ENCODE measurements at regions not wholly inside any gene's neighbourhood (a gene's known extent, or its start where the extent isn't known, plus 50 kb on each side); places are given as distances from the start of the nearest gene placed in this dataset.

DNA sequence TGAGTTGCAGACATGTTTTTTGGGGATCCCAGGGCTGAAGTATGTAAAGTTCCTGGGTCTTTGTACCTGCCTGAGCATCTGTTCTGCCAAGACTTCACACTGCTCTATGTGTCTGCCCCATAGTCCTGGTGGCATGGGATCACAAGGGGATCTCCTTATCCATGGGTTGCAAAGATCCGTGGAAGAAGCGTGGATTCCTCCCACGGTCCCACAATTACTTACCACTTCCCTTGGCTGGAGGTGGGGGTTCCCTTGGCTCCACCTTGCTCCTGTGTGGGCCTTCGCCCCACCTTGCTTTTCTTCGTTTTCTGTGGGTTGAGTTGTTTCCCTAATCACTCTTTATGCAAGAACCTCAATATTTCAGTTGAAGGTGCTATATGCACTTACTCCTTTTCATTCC lies 157.4 kb upstream of the CHORDC1 start:
- Histone ChIP-seq H3K4me3 (ENCODE audit: control extremely low read depth in 1 of 5, extremely low read depth in 1 of 5, insufficient read depth in 1 of 5, low read depth in 2 of 5, low read length in 4 of 5) (no peak overlapping the region), H4K20me1 (ENCODE audit: control insufficient read depth, insufficient read depth, low read length, poor library complexity, severe bottlenecking) (no peaks in the 10 kb centered on the region), H3K36me3 (replicated peaks in 1 of 2; ENCODE audit: control extremely low read depth in 1 of 2, control insufficient read depth in 1 of 2, extremely low read depth in 1 of 2, insufficient read depth in 2 of 2, low read length in 1 of 2) (no peaks in the 10 kb centered on the region), H3K9me3 (ENCODE audit: control extremely low read depth in 1 of 3, control insufficient read depth in 2 of 3, insufficient read depth in 1 of 3, low read length in 2 of 3) (peaks cover 0 to 12% (median 0%) of the 10 kb centered on the region in 3 donors), H3K4me2 (replicated peaks; ENCODE audit: low read depth, low read length, poor library complexity, severe bottlenecking) (no peak overlapping the region), H3K27me3 (replicated peaks in 1 of 4; ENCODE audit: control extremely low read depth in 1 of 4, control insufficient read depth in 3 of 4, insufficient read depth in 4 of 4, low read length in 3 of 4) (no peaks in the 10 kb centered on the region), H3K27ac (ENCODE audit: low read length in 2 of 2) (no peak overlapping the region), H3K4me1 (ENCODE audit: control insufficient read depth in 2 of 2, insufficient read depth in 2 of 2, low read length in 2 of 2) (no peaks in the 10 kb centered on the region), H3K9ac (ENCODE audit: low read length) (no peak overlapping the region), H3K79me2 (ENCODE audit: control insufficient read depth, insufficient read depth, low read length) (no peaks in the 10 kb centered on the region), H2AFZ (ENCODE audit: insufficient read depth, low read depth, low read length, poor library complexity, severe bottlenecking) (no peak overlapping the region)
- Mint-ChIP-seq H3K27ac (no peak overlapping the region), H3K9me3 (ENCODE audit: insufficient read depth) (no peaks in the 10 kb centered on the region), H3K27me3 (no peaks in the 10 kb centered on the region), H3K4me1 (no peaks in the 10 kb centered on the region), H3K4me3 (no peak overlapping the region)
- no CpG with 5 or more reads among the region's 5 CpGs for WGBS (ENCODE audit: insufficient coverage)
- intact Hi-C loops (cut with micrococcal nuclease), result no loop called here
- ATAC-seq (ENCODE audit: low read depth), result no peak
- ChIA-PET CTCF (no interaction called here), POLR2A (no interaction called here)
- TF ChIP-seq, protein P1, sequence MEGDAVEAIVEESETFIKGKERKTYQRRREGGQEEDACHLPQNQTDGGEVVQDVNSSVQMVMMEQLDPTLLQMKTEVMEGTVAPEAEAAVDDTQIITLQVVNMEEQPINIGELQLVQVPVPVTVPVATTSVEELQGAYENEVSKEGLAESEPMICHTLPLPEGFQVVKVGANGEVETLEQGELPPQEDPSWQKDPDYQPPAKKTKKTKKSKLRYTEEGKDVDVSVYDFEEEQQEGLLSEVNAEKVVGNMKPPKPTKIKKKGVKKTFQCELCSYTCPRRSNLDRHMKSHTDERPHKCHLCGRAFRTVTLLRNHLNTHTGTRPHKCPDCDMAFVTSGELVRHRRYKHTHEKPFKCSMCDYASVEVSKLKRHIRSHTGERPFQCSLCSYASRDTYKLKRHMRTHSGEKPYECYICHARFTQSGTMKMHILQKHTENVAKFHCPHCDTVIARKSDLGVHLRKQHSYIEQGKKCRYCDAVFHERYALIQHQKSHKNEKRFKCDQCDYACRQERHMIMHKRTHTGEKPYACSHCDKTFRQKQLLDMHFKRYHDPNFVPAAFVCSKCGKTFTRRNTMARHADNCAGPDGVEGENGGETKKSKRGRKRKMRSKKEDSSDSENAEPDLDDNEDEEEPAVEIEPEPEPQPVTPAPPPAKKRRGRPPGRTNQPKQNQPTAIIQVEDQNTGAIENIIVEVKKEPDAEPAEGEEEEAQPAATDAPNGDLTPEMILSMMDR (IDR thresholded peaks at IDR 0.05), result no peak
- no peak for TF ChIP-seq EZH2 (IDR thresholded peaks at IDR 0.05; ENCODE audit: borderline replicate concordance, insufficient read depth, low read depth, low read length, poor library complexity, severe bottlenecking)
- no peak for DNase-seq

DNA sequence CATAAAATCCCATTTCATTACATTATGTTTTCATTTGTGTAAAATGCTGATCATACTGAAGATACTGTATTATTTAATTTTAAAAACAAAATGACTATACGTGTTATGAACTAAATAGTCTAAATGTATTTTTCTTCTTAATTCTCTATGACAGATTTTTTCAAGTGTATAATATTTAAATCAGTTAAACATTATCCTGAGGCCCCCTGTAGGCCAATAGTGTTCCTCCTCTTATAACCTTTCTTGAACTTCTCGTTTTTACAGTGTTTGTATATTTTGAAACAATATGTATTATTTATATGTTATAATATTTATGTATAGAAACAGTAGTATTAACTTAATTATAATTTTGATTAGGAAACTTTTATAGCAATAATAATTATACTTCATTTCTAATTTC lies 151.1 kb upstream of the CHORDC1 start:
- no peak for TF ChIP-seq EZH2 (IDR thresholded peaks at IDR 0.05; ENCODE audit: borderline replicate concordance, insufficient read depth, low read depth, low read length, poor library complexity, severe bottlenecking)
- TF ChIP-seq, protein P1 (IDR thresholded peaks at IDR 0.05), result no peak
- Mint-ChIP-seq H3K27me3 (no peaks in the 10 kb centered on the region), H3K4me3 (no peak overlapping the region), H3K9me3 (ENCODE audit: insufficient read depth) (no peaks in the 10 kb centered on the region), H3K4me1 (no peaks in the 10 kb centered on the region), H3K27ac (no peak overlapping the region)
- H3K4me1 ChIP-seq (ENCODE audit: control insufficient read depth in 2 of 2, insufficient read depth in 2 of 2, low read length in 2 of 2), result no peaks in the 10 kb centered on the region
- no peaks in the 10 kb centered on the region for H3K27me3 ChIP-seq (replicated peaks in 1 of 4; ENCODE audit: control extremely low read depth in 1 of 4, control insufficient read depth in 3 of 4, insufficient read depth in 4 of 4, low read length in 3 of 4)
- H4K20me1 ChIP-seq (ENCODE audit: control insufficient read depth, insufficient read depth, low read length, poor library complexity, severe bottlenecking), result no peaks in the 10 kb centered on the region
- no CpG with 5 or more reads among the region's 2 CpGs for WGBS (ENCODE audit: insufficient coverage)
- POLR2A ChIA-PET, result no interaction called here
- H2AFZ ChIP-seq (ENCODE audit: insufficient read depth, low read depth, low read length, poor library complexity, severe bottlenecking), result no peak overlapping the region
- H3K27ac ChIP-seq (ENCODE audit: low read length in 2 of 2), result no peak overlapping the region
- DNase-seq, result no peak
- H3K9ac ChIP-seq (ENCODE audit: low read length), result no peak overlapping the region
- no peaks in the 10 kb centered on the region for H3K36me3 ChIP-seq (replicated peaks in 1 of 2; ENCODE audit: control extremely low read depth in 1 of 2, control insufficient read depth in 1 of 2, extremely low read depth in 1 of 2, insufficient read depth in 2 of 2, low read length in 1 of 2)
- H3K79me2 ChIP-seq (ENCODE audit: control insufficient read depth, insufficient read depth, low read length), result no peaks in the 10 kb centered on the region
- no peak overlapping the region for H3K4me2 ChIP-seq (replicated peaks; ENCODE audit: low read depth, low read length, poor library complexity, severe bottlenecking)
- peaks cover 0 to 1% (median 0%) of the 10 kb centered on the region in 3 donors for H3K9me3 ChIP-seq (ENCODE audit: control extremely low read depth in 1 of 3, control insufficient read depth in 2 of 3, insufficient read depth in 1 of 3, low read length in 2 of 3)
- CTCF ChIA-PET, result no interaction called here
- ATAC-seq (ENCODE audit: low read depth), result no peak
- intact Hi-C loops (cut with micrococcal nuclease), result no loop called here
- H3K4me3 ChIP-seq (ENCODE audit: control extremely low read depth in 1 of 5, extremely low read depth in 1 of 5, insufficient read depth in 1 of 5, low read depth in 2 of 5, low read length in 4 of 5), result no peak overlapping the region
